GM12891 (cell line): ENCODE measurements at regions not wholly inside any gene's neighbourhood (a gene's known extent, or its start where the extent isn't known, plus 50 kb on each side); places are given as distances from the start of the nearest gene placed in this dataset.

Experiments
- DNase-seq: peaks from one replicate; pipeline ENCODE4 v3.0.0; 2011; ENCODE audit warnings: low spot score; ENCODE audit not compliant: insufficient read length
- FAIRE-seq: peaks from 2 replicates; lab custom pipeline; 2011; peaks lifted over from hg19 to GRCh38; lab: Jason Lieb, UNC
- PAX5 ChIP-seq: IDR thresholded peaks from 2 replicates; pipeline ENCODE4 v1.6.1; 2011; ENCODE audit warnings: low read length, moderate library complexity, mild to moderate bottlenecking; ENCODE audit not compliant: insufficient read depth, severe bottlenecking
- POLR2A ChIP-seq: IDR thresholded peaks from 2 replicates; pipeline ENCODE4 v1.6.1; 2011; ENCODE audit warnings: low read depth, low read length, control low read depth
- POLR2AphosphoS5 ChIP-seq: IDR thresholded peaks from 2 replicates; pipeline ENCODE4 v1.6.1; 2011; ENCODE audit warnings: low read depth, low read length, control low read depth
- POU2F2 ChIP-seq: IDR thresholded peaks from 2 replicates; pipeline ENCODE4 v1.6.1; 2011; ENCODE audit warnings: low read depth, mild to moderate bottlenecking, control low read depth, low read length, moderate library complexity
- SPI1 ChIP-seq: IDR thresholded peaks from 2 replicates; pipeline ENCODE4 v1.6.1; 2011; ENCODE audit warnings: low read depth, low read length, control low read depth
- TAF1 ChIP-seq: IDR thresholded peaks from 2 replicates; pipeline ENCODE4 v1.6.1; 2011; ENCODE audit warnings: low read depth, low read length, control low read depth

DNA sequence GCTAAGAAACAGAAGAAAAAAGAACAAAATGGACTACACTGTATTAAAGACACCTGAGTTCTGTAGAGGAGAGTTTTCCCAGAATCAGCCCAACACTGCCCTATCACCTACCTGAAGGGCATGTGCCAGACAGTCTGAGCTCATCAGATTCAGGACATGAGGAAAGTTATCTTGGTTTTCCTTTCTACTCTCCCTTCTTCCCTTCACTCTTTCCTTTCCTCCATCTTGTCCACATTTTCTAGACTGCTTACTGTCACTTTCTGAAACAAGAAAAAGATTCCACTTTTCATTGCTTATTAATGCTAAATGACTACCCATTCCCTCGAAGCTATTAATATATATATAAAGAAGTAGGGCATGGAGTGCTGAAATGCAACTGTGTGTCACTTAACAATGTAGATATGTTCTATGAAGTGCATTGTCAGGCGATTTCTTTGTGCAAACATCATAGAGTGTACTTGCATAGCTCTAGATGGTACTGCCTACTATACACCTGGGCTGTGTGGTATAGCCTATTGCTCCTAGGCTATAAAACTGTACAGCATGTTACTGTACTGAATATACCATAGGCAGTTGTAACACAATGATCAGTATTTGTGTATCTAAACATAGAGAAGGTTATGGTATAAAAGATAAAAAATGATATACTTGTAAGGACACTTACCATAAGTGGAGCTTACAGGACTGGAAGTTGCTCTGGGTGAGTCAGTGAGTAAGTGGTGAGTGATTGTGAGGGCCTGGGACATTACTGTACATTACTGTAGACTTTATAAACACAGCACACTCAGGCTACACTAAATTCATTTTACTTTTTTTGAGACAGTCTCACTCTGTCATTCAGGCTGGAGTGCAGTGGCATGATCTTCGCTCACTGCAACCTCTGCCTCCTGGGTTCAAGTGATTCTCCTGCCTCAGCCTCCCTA lies 145.5 kb upstream of the ITGA6 start:
- TF ChIP-seq POLR2A = no peak
- FAIRE-seq (no peak), DNase-seq (no peak)

DNA sequence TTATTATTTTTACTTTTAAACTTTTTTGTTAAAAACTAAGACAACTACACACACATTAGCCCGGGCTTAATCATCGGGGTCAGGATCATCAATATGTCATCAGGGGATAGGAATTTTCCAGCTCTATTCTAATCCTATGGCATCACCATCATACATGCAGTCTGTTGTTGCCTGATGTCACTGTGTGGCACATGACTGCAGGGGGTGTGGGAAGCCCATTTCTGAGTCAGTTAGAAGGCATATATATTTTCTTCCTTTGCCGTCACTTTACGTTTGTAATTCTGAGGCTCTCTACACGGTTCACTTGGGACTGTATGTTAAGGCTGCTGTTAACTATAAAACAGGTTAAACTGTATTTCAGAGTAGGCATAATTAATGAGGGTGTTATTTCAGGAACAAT lies 144.4 kb upstream of the ITGA6 start:
- TF ChIP-seq TAF1 (no peak), POLR2AphosphoS5 (no peak), POU2F2 (no peak), PAX5 (no peak), POLR2A (no peak), SPI1 (no peak)
- FAIRE-seq (no peak), DNase-seq (no peak)

GRCh38 chr2:172283476-172283875 lies 143.9 kb upstream of the ITGA6 start:
- FAIRE-seq = no peak
- TF ChIP-seq PAX5 = no peak
- TF ChIP-seq POLR2A = no peak
- TF ChIP-seq TAF1 = no peak
- no peak for TF ChIP-seq POU2F2
- TF ChIP-seq SPI1 = no peak
- no peak for TF ChIP-seq POLR2AphosphoS5
- no peak for DNase-seq

DNA sequence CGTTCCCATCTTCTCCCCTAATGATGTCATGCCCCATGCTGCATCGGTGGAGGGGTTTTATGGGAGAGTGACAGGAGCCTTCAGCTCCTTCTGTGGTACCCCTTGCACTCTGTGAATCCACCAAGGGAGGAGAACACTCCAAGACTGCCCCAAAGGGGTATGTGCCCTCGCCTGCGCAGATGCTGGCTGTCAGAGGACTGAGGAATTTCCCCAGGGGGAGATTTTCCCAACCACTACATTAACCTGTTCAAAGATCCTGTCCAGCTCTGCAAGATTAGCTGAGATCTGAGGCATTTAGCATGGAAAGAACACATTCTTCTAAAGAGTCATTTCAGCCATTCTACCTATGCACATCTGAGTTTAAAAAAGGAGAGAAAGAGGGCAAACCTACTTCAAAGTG lies 143.2 kb upstream of the ITGA6 start:
- no peak for FAIRE-seq
- DNase-seq = no peak
- TF ChIP-seq POU2F2 (no peak), POLR2AphosphoS5 (no peak), SPI1 (no peak), PAX5 (no peak), POLR2A (no peak), TAF1 (no peak)

- no peak for DNase-seq
- FAIRE-seq = no peak
- TF ChIP-seq POLR2A = no peak
- no peak for TF ChIP-seq POLR2AphosphoS5
- TF ChIP-seq PAX5 = no peak
- TF ChIP-seq SPI1 = no peak
- TF ChIP-seq TAF1 = no peak
- TF ChIP-seq POU2F2 = no peak
Measured at GRCh38 chr2:172285010-172285621, 142.3 kb upstream of the ITGA6 start.

- no peak for FAIRE-seq
- no peak for DNase-seq
- no peak for TF ChIP-seq POLR2A
- no peak for TF ChIP-seq POLR2AphosphoS5
- TF ChIP-seq TAF1 = no peak
- TF ChIP-seq SPI1 = no peak
Measured at GRCh38 chr2:172285760-172286159, 141.6 kb upstream of the ITGA6 start.

DNA sequence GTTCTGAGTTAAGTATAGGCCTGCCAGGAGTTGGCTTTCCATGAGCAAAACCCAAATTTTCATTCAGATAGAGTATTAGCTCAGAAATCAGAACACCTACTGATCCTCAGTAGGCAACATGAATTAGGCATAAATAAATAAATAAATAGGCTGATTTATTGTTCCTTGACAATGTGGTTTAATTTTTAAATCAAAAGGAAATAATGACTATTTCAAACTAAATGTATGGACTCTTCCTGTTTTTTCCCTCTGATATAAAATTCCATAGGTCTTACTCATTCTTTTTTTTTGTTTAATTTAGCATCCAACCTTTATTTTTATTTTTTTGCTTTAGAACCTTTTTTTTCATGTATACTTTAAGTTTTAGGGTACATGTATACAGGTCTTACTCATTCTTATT lies 140.2 kb upstream of the ITGA6 start:
- no peak for FAIRE-seq
- no peak for DNase-seq
- no peak for TF ChIP-seq POLR2A
- TF ChIP-seq POU2F2 = no peak

- no peak for DNase-seq
- TF ChIP-seq POLR2A = no peak
- no peak for TF ChIP-seq POU2F2
- no peak for TF ChIP-seq SPI1
- TF ChIP-seq PAX5 = no peak
- no peak for TF ChIP-seq POLR2AphosphoS5
- TF ChIP-seq TAF1 = no peak
- no peak for FAIRE-seq
Measured at GRCh38 chr2:172287605-172288315, 139.6 kb upstream of the ITGA6 start.

DNA sequence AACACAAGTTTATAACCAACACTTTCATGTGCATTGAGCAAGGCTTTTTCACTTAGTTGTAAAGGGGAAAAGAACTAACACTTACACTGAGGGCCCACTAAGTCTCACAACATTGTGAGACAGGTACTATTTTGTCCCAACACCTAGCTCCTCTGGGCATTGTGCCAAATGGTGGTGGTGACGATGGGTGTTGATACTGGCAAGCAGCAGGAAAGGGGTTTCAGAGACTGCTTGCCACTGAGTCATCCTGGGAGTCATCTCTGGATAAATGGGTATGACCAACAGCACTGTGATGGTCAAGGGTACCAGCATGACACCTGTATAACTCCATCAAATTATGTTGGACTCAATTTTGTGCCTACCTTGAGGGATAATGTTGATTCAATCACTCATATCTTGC lies 138.8 kb upstream of the ITGA6 start:
- FAIRE-seq (no peak), DNase-seq (no peak)
- no peak for TF ChIP-seq POU2F2
- TF ChIP-seq TAF1 = no peak
- no peak for TF ChIP-seq PAX5
- no peak for TF ChIP-seq POLR2A
- no peak for TF ChIP-seq SPI1
- no peak for TF ChIP-seq POLR2AphosphoS5

DNA sequence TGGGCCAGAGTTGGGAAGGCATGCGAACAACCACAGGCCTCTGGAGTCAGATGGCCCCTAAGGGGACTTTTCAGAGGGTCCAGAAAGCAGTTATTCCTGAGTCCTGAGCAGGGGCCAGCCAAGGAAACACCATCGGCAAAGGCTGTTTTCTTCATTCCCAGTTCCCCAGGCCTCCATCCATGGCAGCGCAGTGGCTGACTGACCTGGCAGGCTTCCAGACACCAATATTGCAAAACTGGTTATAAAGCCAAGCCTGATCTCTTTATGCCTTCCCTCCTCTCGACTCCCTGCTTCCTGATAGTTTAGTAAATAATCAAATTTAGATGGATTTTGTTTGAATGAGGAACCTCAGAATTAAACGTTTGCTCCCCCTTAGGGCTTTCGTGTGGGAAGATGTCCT lies 133.4 kb upstream of the ITGA6 start:
- FAIRE-seq = no peak
- no peak for DNase-seq
- TF ChIP-seq POU2F2 = no peak
- no peak for TF ChIP-seq SPI1
- no peak for TF ChIP-seq PAX5
- TF ChIP-seq POLR2A = no peak
- no peak for TF ChIP-seq POLR2AphosphoS5
- TF ChIP-seq TAF1 = no peak
